ENCODE measurements at regions not wholly inside any gene's neighbourhood (a gene's known extent, or its start where the extent isn't known, plus 50 kb on each side); places are given as distances from the start of the nearest gene placed in this dataset.

DNA sequence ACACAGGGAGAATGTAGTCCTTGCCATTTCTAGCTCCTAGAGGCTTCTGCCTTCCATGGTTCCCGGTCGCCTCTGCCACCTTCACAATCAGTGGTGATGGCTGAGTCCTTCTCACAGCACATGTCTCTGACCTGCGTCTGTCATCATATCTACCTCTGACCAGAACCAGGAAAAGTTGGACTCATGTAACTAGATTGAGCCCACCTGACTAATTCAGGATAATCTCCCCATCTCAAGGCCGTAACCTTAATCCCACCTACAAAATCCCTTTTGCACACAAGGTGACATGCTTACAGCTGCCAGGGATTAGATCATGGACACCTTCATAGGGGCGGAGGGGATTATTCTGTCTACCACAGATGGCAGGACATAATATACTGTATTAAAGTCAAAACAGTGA, 375.6 kb downstream of the ICE1 start:
- CTCF ChIA-PET: no interaction called here
- Mint-ChIP-seq H3K4me3 (no peak overlapping the region), H3K27ac (no peak overlapping the region), H3K27me3 (no peaks in the 10 kb centered on the region), H3K9me3 (no peaks in the 10 kb centered on the region), H3K36me3 (ENCODE audit: low read depth) (no peaks in the 10 kb centered on the region), H3K4me1 (peaks cover 2% of the 10 kb centered on the region)
- DNase-seq: no peak
- no peak for ATAC-seq (ENCODE audit: low read depth)
- POLR2A ChIA-PET: no interaction called here
- intact Hi-C loops (cut with micrococcal nuclease): no loop called here
- TF ChIP-seq, protein P1, sequence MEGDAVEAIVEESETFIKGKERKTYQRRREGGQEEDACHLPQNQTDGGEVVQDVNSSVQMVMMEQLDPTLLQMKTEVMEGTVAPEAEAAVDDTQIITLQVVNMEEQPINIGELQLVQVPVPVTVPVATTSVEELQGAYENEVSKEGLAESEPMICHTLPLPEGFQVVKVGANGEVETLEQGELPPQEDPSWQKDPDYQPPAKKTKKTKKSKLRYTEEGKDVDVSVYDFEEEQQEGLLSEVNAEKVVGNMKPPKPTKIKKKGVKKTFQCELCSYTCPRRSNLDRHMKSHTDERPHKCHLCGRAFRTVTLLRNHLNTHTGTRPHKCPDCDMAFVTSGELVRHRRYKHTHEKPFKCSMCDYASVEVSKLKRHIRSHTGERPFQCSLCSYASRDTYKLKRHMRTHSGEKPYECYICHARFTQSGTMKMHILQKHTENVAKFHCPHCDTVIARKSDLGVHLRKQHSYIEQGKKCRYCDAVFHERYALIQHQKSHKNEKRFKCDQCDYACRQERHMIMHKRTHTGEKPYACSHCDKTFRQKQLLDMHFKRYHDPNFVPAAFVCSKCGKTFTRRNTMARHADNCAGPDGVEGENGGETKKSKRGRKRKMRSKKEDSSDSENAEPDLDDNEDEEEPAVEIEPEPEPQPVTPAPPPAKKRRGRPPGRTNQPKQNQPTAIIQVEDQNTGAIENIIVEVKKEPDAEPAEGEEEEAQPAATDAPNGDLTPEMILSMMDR (IDR thresholded peaks at IDR 0.05): no peak

DNA sequence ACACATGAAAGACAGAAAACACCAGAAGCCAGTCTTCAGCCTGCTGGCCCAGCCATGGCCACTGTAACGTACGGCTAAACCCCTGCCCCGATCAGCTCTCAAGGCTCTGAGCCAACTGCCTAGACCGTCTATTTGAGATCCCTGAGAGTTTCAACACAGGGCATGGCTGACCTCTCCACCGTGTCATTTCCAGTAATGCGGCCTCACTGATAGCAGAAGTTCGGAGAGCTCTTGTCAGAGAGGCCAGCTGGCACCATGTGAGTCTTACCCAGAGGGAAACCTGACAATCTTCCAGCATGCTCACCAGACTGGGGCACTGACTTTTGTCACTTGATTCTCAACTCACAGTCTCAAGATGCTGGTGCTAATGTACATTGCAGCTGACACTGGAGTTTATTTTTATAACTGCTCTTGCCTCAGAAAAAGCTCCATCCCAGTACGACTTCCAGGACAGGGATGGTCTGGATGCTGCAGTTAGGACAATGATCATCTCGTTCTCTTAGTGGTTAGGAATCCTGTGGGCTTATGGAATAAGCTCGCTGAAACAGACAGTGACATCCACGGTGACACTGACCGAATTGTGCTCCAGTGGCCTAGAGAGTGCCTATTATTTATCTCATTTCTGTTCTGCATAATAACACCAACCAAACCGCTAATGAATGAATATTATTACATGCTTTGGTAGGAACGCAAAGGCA, 372.7 kb downstream of the ICE1 start:
- intact Hi-C loops (cut with micrococcal nuclease): no loop called here
- CTCF ChIA-PET: no interaction called here
- Mint-ChIP-seq H3K27ac (no peak overlapping the region), H3K27me3 (no peaks in the 10 kb centered on the region), H3K4me1 (peaks cover 2% of the 10 kb centered on the region), H3K9me3 (no peaks in the 10 kb centered on the region), H3K36me3 (ENCODE audit: low read depth) (no peaks in the 10 kb centered on the region), H3K4me3 (no peak overlapping the region)
- no peak for ATAC-seq (ENCODE audit: low read depth)
- TF ChIP-seq, protein P1 (IDR thresholded peaks at IDR 0.05): no peak
- DNase-seq: no peak
- POLR2A ChIA-PET: no interaction called here

DNA sequence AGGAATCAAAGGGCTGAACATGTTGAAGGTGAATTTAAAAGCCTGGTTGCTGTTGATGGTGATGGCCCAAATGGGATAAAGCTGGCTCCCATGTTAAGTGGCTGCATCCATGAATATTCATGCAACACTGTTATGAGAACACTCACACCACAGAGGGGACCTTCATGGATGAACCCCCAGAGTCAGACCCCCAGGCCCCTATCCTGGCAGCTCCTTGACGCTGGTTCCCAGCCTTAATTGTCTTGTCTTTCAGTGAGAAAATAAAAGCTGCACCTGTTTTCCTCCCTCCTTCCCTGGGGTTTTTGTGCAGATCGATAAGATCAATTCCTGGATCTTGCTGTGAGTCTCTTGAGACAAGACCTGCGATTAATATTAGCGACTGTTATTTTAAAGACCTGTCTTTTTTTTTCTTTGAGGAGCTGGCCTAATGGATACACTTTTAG, 371.7 kb downstream of the ICE1 start:
- DNase-seq (no peak), ATAC-seq (ENCODE audit: low read depth) (no peak)
- Mint-ChIP-seq H3K4me3 (no peak overlapping the region), H3K4me1 (peaks cover 3% of the 10 kb centered on the region), H3K27ac (no peak overlapping the region), H3K36me3 (ENCODE audit: low read depth) (no peaks in the 10 kb centered on the region), H3K27me3 (no peaks in the 10 kb centered on the region), H3K9me3 (peaks cover 2% of the 10 kb centered on the region)
- TF ChIP-seq, protein P1 (IDR thresholded peaks at IDR 0.05): no peak
- ChIA-PET CTCF (no interaction called here), POLR2A (no interaction called here)
- intact Hi-C loops (cut with micrococcal nuclease): no loop called here

DNA sequence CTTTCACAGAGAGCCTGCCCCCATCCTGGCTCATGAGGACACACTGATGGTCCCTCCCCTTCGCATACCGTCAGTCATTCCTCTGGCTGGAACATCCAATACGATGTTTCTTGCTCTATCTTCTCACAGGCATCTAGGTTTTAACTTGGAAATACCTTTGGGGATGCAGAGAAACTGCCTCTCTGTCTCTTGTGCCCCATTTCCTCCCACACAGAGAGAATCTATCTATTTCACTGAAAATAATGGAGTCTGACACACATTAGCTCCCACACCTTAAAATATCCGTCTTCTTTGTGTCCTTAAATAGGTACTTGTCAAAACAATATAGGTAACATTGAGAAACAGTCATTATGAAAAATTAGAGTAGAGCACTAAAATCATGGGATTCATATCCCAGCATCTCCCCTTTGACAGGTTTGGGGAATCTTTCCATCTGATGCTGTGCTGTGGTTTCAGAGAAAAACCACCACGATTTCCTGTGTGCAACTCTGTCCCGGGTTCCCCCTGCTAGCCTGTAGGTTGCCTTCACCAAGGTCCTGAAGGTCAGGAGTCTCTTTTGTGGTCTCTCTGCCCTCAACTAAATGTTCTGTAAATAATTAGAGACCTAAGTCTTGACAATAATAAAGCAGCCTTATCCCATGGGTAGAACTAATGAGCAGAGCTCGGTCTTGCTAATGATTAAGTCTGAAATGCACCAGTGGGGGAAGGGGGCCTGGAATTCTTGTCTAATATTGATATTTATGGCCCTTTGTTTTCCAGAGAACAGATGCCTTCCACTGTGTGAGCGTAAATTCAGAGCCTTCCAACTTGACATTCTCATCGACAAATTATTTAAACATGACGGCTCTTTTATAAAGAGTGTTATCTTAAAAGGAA, 371.0 kb downstream of the ICE1 start:
- Mint-ChIP-seq H3K27me3 (no peaks in the 10 kb centered on the region), H3K9me3 (peaks cover 2% of the 10 kb centered on the region), H3K4me1 (peaks cover 3% of the 10 kb centered on the region), H3K4me3 (no peak overlapping the region), H3K27ac (no peak overlapping the region), H3K36me3 (ENCODE audit: low read depth) (no peaks in the 10 kb centered on the region)
- DNase-seq (no peak), ATAC-seq (ENCODE audit: low read depth) (no peak)
- CTCF ChIA-PET: no interaction called here
- TF ChIP-seq, protein P1 (IDR thresholded peaks at IDR 0.05): no peak
- POLR2A ChIA-PET: no interaction called here
- intact Hi-C loops (cut with micrococcal nuclease): no loop called here

DNA sequence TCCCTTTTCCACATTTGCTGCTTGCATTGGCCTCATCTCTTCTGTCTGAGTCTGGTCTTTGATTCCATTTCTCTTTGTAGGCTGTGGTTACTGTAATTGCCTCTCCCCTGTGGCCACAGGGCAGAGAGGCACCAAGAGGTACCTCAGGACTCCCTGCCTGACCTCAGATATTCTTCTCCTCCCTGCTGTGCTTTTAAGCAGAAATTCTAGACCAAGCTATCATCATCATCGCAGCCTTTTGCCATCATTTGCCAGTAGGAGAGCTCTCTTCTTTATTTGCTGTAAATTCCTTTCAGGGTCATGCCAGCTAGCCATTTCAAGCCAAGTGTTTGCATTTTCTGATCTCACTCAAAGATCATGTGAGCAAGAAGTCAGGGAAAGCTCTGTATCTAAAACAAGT, 369.6 kb downstream of the ICE1 start:
- no peak for ATAC-seq (ENCODE audit: low read depth)
- TF ChIP-seq, protein P1 (IDR thresholded peaks at IDR 0.05): no peak
- Mint-ChIP-seq H3K36me3 (ENCODE audit: low read depth) (no peaks in the 10 kb centered on the region), H3K27ac (no peak overlapping the region), H3K4me3 (no peak overlapping the region), H3K4me1 (peaks cover 5% of the 10 kb centered on the region), H3K9me3 (peaks cover 6% of the 10 kb centered on the region), H3K27me3 (no peaks in the 10 kb centered on the region)
- no peak for DNase-seq
- CTCF ChIA-PET: no interaction called here
- intact Hi-C loops (cut with micrococcal nuclease): no loop called here
- POLR2A ChIA-PET: no interaction called here
